Stromal cell of bone marrow (primary cell): ENCODE measurements at regions not wholly inside any gene's neighbourhood (a gene's known extent, or its start where the extent isn't known, plus 50 kb on each side); places are given as distances from the start of the nearest gene placed in this dataset.
"Not testable (repeated sequence)": the region's sequence is repeated elsewhere in the genome, so short reads cannot be mapped to it uniquely, and the experiment has no call there.

ENCODE experiments used
- DNase-seq: peaks from one replicate; pipeline ENCODE4 v3.0.0-alpha.2; 2012; ENCODE audit warnings: low read depth

DNA sequence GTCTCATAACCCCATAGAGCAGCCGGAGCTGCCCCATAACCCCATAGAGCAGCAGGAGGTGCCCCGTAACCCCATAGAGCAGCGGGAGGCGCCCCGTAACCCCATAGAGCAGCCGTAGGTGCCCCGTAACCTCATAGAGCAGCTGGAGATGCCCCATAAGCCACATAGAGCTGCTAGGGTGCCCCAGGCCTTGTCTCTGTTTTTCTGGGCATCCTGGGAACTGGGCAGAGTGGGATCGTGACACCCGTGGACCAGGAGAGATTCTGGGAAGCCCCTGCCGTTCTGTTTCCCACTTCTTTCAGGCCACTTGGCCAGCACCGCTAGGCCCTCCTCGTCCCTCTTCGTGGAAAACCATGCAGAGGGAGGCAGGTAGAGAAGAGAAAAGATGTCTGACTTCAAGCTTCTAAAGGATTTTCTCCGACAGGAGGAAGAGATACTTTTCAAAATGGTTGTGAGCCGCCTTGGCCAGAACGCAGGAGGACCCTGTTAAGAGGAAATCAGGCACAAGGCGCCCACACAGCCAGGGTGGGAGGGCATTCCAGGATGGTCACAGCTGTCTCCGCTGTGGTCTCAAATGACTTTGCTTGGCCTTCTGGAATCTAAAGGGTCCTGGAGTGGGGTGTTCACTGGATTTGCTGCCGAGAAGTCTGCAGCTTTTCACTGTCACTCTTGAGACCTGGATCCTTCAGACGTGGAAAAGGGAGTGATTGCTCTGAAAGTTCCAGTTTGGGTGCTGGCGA is 171.8 kb downstream of the NPIPB11 start:
- DNase-seq: not testable (repeated sequence)

DNA sequence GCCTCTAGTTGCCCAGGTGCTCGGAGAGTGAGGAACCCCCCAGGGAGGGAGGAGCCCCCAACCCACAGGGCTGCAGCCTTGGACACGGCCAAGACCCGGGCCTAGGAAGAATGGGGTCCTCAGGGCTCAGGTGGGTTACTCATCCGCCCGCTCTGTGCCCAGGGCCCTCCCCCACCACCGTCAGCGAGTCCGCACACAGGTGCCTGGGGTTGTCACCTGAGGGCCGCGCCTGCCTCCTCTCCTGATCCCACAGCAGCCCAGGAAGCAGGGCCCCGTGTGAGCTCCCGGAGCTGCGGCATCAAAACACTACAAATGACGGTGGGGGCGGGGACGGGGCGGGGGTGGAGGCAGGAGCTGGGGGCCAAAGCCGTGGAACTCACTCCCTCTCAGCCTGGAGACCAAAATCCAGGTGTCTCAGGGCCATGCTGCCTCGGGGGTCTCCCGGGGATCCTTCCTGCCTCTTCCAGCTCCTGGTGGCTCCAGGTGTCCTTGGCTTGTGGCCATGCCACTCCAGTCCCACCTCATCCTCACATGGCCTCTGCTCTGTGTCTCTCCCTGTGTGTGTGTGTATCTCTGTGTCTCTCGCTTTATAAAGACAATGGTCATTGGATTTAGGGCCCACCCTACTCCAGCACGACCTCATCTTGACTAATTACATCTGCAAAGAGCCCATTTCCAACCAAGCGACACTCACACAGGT is 172.7 kb downstream of the NPIPB11 start:
- DNase-seq: not testable (repeated sequence)

DNA sequence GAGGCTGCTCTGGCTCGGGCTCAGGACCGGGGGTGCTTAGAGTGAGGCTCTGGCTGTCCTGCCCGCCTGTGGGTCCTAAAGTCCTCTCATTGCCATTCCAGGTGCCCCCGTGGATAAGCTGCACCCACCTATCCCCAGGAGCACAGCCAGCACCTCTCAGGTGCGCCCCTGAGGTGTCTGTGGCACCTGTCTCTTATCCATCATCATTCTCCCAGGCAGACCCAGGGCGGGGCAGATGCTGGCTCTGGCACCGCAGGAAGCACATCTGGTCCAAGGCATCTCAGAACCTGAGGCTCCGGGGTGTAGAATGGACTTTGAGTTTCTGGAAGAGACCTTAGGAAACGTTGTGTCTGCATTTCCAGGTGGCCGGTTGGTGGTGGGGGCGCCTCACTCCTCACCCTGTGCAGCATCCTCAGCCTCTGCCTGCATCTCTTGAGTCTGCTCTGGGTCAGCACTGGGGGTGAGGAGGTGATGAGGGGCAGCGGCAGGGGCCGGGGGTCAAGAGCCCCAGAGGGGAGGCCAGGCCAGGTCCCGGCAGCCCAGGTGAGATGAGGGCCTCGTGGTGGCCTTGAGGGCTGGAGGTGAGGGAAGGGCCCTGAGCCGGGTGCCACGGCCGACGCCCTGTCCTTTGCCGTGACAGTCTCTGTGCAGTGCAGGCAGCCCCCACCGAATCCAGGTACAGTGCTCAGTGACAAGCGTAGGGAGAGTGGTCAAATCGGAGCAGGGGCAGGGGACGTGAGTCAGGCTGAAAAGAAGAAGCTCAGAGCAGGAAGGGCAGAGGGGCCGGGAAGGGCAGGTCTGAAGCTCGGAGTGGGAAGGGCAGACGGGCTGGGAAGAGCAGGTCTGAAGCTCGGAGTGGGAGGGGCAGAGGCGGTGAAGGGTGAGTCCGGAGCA is 173.5 kb downstream of the NPIPB11 start:
- DNase-seq: no peak

DNA sequence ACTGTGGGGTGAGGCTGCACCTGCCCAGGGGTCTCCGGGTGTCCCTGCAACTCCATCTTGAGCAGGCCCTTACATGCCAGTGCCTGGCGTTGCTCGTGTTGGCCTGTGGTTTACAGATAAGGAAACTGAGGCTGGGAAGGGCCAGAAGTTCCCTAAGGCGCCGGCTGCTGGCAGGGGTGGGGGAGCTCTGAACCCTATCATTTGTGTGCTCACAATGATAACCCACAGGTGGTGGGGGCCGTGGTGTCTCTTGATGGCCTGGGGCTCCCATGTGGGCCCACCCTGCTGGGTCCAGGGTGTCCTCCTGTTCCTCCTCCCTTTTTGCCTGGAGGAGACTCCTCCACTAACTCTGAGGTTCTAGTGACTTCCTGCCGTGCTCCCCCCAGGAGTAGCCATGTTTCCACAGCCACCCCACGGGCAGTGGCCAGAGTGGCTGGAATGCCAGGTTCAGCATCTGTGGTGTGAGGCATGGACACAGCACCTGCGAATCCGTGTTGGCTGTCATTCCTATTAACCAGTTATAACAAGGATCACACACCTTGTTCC is 174.3 kb downstream of the NPIPB11 start:
- not testable (repeated sequence) for DNase-seq

DNA sequence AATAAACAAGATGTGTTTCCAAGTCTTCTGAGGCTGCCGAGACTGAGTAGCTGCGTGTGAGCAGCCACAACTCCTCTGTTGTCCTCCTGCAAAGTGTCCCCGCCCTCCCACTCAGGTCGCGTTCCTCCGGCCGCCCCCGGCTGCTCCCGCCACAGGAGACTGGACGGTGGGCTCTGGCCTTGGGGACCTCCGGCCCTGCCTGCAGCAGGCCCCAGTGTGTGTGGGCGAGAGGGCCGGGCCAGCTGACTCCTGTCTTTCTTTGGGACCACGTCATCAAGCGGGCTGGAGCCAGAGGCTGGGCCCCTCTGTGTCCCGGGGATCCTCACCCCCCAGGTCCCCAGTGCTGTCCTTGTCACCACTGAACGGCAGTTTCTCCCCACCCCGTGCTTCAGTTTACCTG is 175.3 kb downstream of the NPIPB11 start:
- no peak for DNase-seq

DNA sequence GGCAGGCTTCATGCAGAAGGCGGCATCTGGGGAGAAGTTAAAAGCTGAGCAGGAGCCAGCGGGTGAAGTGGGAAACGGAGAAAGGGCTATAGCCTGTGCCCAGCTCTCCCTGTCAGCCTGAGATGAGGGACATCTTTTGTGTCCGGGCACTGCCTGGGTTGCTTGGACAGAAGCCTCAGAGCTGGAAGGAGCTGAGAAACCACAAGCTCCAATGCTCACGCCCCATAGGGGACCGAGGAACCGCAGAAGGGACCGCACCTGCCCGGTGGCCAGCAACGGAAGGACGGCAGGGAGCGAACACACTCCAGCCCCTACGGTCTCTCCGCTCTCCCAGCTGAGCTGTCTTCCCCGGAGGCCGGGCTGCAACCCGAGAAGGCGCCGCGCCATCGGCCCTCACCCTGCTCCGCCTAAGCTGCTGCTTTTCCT is 175.8 kb downstream of the NPIPB11 start:
- no peak for DNase-seq

DNA sequence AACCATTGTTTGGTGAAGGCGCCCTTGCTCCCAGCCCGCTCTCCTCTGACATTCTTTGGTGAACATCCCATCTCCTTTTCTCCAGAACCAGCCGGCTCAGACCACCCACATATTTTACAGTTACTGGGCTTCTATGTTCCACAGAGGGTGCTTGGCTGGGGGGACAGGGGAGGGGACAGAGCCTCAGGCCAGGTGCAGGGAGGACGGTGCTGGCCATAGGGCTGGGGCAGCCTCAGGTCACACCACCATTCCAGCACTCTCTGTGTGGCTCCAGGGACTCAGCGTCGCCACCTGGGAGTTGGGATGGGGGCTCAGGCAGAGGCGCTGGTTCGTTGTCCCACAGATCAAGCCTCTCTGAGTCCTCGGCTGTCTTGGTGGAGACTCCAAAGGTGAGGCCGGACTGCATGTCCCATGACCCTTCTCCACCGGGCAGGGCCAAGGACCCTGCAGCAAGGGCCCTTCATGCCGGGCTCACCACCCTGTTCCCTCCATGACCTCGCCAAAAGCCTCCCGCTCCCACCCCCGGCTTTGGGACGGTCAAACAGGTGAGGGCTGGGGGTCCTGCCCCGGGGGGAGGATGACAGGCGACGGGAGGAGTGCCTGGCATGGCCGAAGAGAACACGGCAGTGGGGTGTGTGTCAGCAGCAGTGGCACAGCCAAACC is 176.4 kb downstream of the NPIPB11 start:
- DNase-seq: not testable (repeated sequence)

DNA sequence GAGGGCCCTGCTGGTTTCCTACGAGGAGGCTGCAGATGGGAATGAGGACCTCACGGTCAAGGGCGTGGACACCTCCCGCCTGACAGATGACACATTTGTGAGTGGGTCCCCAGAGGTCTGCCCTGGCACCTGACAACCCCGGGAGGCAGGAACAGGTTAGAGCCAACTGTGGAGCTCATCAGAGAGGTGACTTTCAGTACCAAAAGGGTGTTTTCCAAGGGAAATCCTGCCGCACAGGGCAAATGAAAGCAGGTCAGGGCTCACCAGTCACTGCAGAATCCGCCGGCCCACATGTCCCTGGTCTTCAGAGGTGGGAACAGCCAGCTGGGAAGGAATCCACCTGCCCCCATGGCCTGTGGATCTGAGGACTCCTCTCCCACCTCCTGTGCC is 176.9 kb downstream of the NPIPB11 start:
- DNase-seq: not testable (repeated sequence)

DNA sequence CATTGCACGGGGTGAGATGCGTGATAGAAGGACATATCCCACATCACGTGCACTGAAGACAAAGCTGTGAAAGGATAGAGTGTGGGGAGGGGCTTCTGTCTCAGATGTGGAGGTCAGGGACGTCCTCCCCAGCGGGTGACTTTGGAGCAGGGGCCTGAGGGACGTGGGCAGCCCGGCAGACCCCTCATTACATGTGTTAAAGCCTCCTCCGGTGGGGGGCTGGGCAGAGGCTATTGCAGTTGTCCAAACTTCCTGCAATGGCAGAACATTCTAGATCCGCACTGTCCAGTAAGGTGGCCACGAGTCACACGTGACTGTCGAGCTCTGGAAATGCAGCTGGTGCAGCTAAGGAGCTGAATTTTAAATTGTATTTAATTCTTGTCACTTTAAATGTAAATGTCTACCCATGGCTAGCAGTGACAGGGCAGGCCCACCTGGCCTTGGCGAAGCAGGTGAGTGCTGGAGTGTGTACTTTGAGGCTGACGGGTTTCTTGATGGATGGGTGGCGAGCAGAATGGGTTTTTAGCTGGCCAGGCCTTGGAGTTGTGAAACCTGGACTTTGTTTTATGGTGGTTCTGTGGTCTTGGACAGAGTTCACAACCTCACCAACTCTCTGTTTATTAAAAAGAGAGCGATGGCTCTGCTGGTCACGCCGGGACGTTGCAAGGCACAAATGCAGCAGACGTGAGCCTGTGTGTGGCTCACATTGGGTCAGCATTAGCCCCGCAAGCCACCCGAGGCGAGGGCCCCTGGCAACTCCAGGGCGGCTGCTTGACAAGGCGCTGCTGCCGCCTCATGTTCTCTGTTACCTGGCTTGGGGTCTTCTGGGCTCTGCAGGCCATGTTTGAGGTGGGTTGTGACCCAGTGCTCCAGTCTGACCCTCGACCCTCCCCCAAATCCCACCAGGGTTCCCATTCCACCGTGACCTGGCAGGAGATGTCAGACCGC is 177.6 kb downstream of the NPIPB11 start:
- DNase-seq: not testable (repeated sequence)

DNA sequence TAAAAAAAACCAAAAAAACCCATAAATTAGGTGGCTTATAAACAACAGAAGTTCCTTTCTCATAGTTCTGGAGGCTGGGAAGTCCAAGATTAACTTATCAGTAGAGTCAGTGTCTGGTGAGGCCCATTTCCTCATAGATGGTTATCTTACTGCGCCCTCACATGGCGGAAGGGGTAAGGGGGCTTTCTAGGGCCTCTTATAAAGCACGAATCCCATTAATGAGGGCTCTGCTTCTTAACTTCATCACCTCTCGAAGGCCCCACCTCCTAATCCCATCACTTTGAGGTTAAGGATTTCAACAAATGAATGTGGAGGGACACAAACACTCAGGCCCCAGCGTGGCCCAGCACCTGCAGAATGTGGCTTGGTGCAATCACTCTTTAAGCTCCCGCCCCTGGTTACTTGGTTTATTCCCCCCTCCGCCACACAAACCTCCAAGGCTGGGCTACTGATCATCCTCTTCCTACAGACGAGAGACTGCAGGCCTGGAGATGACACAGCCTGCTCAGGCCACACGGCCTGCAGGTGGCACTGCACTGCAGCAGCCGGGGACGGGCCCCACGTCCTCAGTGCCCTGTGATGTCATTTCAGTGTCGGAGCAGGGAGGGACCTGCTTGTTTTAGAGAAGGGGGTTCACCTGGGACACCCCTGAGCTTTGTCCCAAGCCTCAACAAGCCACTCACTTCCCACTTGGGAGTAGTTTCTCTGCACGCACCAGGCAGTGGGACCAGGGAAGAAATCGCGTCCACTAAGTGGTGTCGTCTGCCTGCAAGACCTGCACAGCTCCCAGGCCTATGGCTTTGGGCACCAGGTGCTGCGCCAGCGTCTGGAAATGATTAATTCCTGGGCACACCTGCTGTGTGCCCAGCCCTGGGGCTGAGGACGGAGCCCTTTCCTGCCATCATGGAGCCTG is 178.5 kb downstream of the NPIPB11 start:
- peak; percentile 18 for DNase-seq

DNA sequence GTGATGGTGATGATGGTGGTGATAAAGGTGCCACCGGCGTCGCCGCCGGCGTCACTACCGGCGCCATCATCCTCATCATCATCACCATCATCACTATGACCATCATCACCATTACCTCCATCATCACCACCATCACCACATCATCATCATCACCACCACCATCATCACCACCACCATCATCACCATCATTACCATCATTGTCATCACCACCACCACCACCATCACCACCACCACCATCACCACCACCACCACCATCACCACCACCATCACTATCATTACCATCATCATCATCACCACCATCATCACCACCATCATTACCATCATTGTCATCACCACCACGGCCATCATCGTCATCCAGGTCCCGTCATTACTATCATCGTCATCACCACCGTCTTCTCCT is 179.7 kb downstream of the NPIPB11 start:
- no peak for DNase-seq

DNA sequence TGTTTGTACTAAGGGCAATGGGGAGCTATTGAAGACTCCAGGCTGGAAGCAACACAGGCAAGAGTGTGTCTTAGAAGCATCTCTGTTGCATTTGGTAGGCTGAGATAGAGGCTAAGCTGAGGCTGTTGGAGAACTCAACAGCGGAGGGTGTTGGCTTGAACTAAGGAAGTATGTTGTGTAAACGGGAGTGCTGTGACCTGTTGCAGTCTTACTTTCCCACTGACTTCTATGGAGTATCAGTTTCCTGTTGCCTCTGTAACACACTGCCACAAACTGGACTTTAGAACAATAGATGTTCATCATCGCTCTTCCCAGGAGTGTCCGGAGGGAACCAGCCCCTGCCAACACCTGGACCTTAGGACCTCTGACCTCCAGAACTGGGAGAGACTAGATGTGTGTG is 181.8 kb downstream of the NPIPB11 start:
- DNase-seq: not testable (repeated sequence)

DNA sequence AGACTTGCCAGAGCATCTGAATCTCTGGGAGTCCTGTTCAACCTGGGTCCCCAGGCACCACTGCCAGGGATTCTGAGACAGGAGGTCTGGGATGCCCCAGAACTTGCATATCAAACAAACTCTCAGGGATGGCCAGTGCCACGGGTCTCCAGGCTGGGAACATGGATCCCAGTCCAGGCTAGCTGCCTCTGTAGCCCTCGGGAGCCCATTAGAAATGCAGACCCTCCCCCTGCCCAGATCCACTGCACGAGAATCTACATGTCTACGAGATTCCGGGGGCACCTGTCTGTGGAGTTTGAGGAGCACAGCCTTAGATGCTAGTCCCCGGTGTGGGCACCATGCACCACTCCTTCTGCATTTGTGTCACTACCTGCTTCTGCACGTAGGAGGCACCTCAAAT is 183.9 kb downstream of the NPIPB11 start:
- DNase-seq: not testable (repeated sequence)

DNA sequence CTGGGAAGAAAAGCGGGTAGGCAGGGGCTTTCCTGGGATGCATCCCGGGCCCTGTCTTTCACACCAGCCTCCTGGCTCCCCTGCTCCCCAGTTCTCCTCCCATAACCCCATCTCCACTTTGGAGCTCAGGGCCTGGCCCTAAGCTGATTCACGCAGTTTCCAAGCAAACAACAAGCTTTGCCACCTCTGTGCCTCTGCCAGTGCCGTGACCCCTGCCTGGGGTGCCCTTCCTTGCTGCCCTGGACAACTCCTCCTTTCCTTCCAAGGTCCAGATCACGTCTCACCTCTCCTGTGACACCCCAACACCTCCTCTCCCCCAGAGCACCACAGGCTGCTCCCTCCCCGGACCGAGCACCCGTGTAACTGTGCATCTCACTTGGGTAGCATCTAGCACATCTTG is 184.5 kb downstream of the NPIPB11 start:
- DNase-seq: not testable (repeated sequence)

DNA sequence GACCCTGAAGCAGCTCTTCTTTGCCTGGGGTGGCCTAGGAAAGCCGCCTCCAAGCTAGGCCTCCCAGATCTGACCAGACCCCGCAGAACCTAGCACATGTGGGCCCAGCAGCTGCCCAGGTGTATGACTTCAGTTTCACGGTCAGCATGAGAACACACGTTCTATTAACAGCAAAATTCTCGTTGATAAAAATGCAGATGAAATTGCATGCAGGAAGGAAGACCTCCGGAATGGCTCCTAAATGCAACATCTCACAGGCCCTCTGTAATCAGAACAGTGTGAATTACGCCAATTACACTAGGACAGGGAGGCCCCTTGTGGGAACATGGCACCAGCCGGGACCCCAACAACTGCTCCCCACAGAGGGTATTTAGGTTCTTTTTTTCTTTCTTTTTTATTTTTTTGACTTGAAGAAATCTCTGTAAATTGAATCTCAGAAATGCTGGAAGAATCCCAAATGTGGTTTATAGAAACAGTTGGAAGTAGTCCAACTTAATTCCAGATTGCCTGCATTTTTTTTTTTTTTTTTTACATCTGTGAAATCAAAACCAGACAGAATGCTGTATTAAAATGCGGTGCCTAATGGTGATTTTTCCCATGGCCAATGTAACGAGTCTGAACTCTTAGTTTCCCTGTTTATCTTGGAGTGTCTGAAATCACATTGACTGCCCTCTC is 185.1 kb downstream of the NPIPB11 start:
- DNase-seq: peak; percentile 55

DNA sequence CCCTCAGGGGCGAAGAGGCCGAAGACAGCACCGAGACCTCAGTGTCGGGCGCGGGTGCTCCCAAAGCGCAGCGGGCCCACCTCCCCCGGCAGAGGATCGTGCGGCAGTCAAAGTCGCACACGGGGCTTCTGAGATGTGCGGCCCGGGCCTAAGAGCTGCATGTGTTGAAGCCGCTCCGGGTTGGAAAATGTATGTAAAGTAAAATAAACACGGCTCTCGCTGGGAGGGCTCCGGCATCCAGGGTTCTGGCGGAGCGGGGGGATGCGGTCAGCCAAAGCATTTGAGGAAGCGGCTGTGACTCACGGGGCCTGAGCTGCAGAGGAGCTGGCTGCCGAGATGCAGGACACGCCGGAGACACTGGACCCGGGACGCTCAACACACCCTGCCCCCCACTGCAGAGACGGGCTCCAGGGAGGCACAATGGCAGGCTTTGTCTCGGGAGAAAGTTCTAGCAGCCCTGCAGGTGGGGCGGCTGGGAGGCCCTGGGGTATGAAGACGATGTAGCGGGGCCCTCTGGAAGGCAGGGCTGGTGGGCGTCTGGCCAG is 185.8 kb downstream of the NPIPB11 start:
- DNase-seq: peak; percentile 66

DNA sequence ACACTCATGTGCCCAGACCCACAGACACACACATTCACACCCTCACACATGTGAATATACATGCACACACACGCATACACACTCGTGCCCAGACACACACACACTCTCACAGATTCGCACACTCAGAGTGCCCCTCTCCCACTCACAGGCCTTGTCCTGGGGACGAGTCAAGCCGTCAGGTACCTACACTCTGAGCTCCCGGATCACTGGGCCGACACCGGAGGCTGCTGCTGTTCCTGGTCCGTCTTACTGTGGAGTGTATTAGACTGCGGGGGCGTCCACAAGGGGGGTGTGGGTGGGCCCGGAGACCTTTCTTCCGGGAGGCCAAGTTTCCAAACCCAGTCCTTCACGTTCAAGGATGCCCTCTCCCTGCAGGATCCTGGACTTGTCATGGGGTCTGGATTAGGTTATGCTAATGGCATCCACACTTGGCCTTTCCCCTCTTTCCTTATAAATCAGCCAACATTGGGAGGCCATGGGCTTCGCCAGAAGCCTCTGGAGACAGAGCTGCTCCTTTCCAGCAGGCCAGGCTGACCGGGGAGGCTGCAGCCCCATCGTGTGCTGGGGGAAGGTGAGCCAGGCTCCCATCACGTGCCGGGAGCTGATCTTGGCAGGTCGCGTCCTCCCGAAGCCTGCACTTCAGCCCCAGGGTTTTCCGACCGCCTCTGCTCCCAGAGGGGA is 186.4 kb downstream of the NPIPB11 start:
- DNase-seq: peak; percentile 15

DNA sequence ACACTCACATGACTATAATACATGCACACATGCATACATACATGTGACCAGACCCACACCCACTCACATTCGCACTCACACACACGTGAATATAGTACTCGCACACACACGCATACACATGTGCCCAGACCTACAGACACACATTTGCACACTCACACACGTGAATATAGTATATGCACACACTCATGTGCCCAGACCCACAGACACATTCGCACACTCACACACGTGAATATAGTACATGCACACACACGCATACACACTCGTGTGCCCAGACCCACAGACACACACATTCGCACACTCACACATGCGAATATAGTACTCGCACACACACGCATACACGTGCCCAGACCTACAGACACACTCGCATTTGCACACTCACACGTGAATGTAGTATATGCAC is 186.9 kb downstream of the NPIPB11 start:
- not testable (repeated sequence) for DNase-seq
